Ishikawa (cell line): ENCODE measurements at regions not wholly inside any gene's neighbourhood (a gene's known extent, or its start where the extent isn't known, plus 50 kb on each side); places are given as distances from the start of the nearest gene placed in this dataset.

Experiments used
- EP300 ChIP-seq: IDR thresholded peaks from 2 replicates; pipeline ENCODE4 v1.6.1; 2012; ENCODE audit warnings: borderline replicate concordance
- NFIC ChIP-seq: IDR thresholded peaks from 2 replicates; pipeline ENCODE4 v1.6.1; 2012
- TCF12 ChIP-seq: IDR thresholded peaks from 2 replicates; pipeline ENCODE4 v1.6.1; 2012; ENCODE audit warnings: low read depth
- YY1 ChIP-seq: IDR thresholded peaks from 2 replicates; pipeline ENCODE4 v1.6.1; 2012; ENCODE audit warnings: low read depth
- ZBTB7A ChIP-seq: IDR thresholded peaks from 2 replicates; pipeline ENCODE4 v1.6.1; 2012; ENCODE audit warnings: low read depth

GRCh38 chr10:105514106-105514505, 873.0 kb downstream of the SORCS3 start:
- TF ChIP-seq YY1 (no peak), NFIC (no peak), TCF12 (no peak), EP300 (no peak), ZBTB7A (no peak)
